ENCODE measurements at regions not wholly inside any gene's neighbourhood (a gene's known extent, or its start where the extent isn't known, plus 50 kb on each side); places are given as distances from the start of the nearest gene placed in this dataset.

GRCh38 chr7:41238851-41239331 is 464.0 kb downstream of the INHBA start:
- Histone ChIP-seq H3K14ac (ENCODE audit: low read length in 2 of 2) (no peak overlapping the region), H3K36me3 (ENCODE audit: control insufficient read depth in 1 of 2, insufficient read depth in 2 of 2, low read depth in 1 of 2, low read length in 2 of 2) (no peaks in the 10 kb centered on the region), H3K9me3 (ENCODE audit: control insufficient read depth, low read length) (no peaks in the 10 kb centered on the region), H3K18ac (ENCODE audit: low read depth in 1 of 2, low read length in 2 of 2) (no peak overlapping the region), H3K4me3 (ENCODE audit: insufficient read depth in 1 of 2, low read depth in 1 of 2, low read length in 2 of 2) (no peak overlapping the region), H3K4me2 (ENCODE audit: low read length, poor library complexity, severe bottlenecking) (no peak overlapping the region), H2BK5ac (ENCODE audit: low read depth, low read length, poor library complexity, severe bottlenecking) (no peak overlapping the region), H3K4ac (ENCODE audit: low read depth in 1 of 2, low read length in 2 of 2) (no peak overlapping the region), H3K27me3 (ENCODE audit: control insufficient read depth in 1 of 2, insufficient read depth in 1 of 2, low read length in 2 of 2) (no peaks in the 10 kb centered on the region), H3K27ac (ENCODE audit: low read length, poor library complexity, severe bottlenecking) (peak overlapping the region; percentile 0), H3K79me1 (replicated peaks; ENCODE audit: low read length, poor library complexity, severe bottlenecking) (no peaks in the 10 kb centered on the region), H2BK15ac (ENCODE audit: low read depth, poor library complexity, severe bottlenecking) (no peak overlapping the region), H3K9ac (ENCODE audit: low read length) (no peak overlapping the region), H3K23ac (ENCODE audit: low read length in 2 of 2) (no peak overlapping the region), H3K4me1 (ENCODE audit: control insufficient read depth, insufficient read depth, low read depth, low read length) (no peaks in the 10 kb centered on the region), H4K91ac (ENCODE audit: low read length) (no peak overlapping the region), H2BK12ac (ENCODE audit: low read length in 2 of 2) (no peak overlapping the region), H4K8ac (ENCODE audit: low read length) (no peak overlapping the region), H2AFZ (ENCODE audit: low read depth, low read length) (no peak overlapping the region), H2AK5ac (ENCODE audit: low read length, severe bottlenecking) (no peak overlapping the region), H2BK120ac (ENCODE audit: low read depth, low read length) (no peak overlapping the region)
- no CpG with 5 or more reads among the region's 1 CpG for WGBS
- no peak for DNase-seq

GRCh38 chr7:41237956-41238355 is 464.9 kb downstream of the INHBA start:
- Histone ChIP-seq H4K8ac (ENCODE audit: low read length) (no peak overlapping the region), H3K4ac (ENCODE audit: low read depth in 1 of 2, low read length in 2 of 2) (no peak overlapping the region), H2AK5ac (ENCODE audit: low read length, severe bottlenecking) (no peak overlapping the region), H2BK120ac (ENCODE audit: low read depth, low read length) (no peak overlapping the region), H3K27ac (ENCODE audit: low read length, poor library complexity, severe bottlenecking) (no peak overlapping the region), H3K36me3 (ENCODE audit: control insufficient read depth in 1 of 2, insufficient read depth in 2 of 2, low read depth in 1 of 2, low read length in 2 of 2) (no peaks in the 10 kb centered on the region), H3K9me3 (ENCODE audit: control insufficient read depth, low read length) (no peaks in the 10 kb centered on the region), H2BK12ac (ENCODE audit: low read length in 2 of 2) (no peak overlapping the region), H3K14ac (ENCODE audit: low read length in 2 of 2) (no peak overlapping the region), H2BK5ac (ENCODE audit: low read depth, low read length, poor library complexity, severe bottlenecking) (no peak overlapping the region), H2BK15ac (ENCODE audit: low read depth, poor library complexity, severe bottlenecking) (no peak overlapping the region), H4K91ac (ENCODE audit: low read length) (no peak overlapping the region), H3K79me1 (replicated peaks; ENCODE audit: low read length, poor library complexity, severe bottlenecking) (no peaks in the 10 kb centered on the region), H3K9ac (ENCODE audit: low read length) (no peak overlapping the region), H3K27me3 (ENCODE audit: control insufficient read depth in 1 of 2, insufficient read depth in 1 of 2, low read length in 2 of 2) (no peaks in the 10 kb centered on the region), H3K4me3 (ENCODE audit: insufficient read depth in 1 of 2, low read depth in 1 of 2, low read length in 2 of 2) (no peak overlapping the region), H3K18ac (ENCODE audit: low read depth in 1 of 2, low read length in 2 of 2) (peak overlapping the region in 1 of 2 experiments; percentile 65), H3K4me1 (ENCODE audit: control insufficient read depth, insufficient read depth, low read depth, low read length) (no peaks in the 10 kb centered on the region), H3K23ac (ENCODE audit: low read length in 2 of 2) (no peak overlapping the region), H3K4me2 (ENCODE audit: low read length, poor library complexity, severe bottlenecking) (no peak overlapping the region), H2AFZ (ENCODE audit: low read depth, low read length) (no peak overlapping the region)
- 92% methylated on average over 2 of the region's 4 CpGs for WGBS
- no peak for DNase-seq

GRCh38 chr7:41232086-41232485 is 470.8 kb downstream of the INHBA start:
- H3K4me2 ChIP-seq (ENCODE audit: low read length, poor library complexity, severe bottlenecking): no peak overlapping the region
- no peak overlapping the region for H3K4ac ChIP-seq (ENCODE audit: low read depth in 1 of 2, low read length in 2 of 2)
- no peak overlapping the region for H2BK120ac ChIP-seq (ENCODE audit: low read depth, low read length)
- no peak overlapping the region for H3K18ac ChIP-seq (ENCODE audit: low read depth in 1 of 2, low read length in 2 of 2)
- no peak overlapping the region for H2BK12ac ChIP-seq (ENCODE audit: low read length in 2 of 2)
- peak overlapping the region; percentile 36 for H3K9ac ChIP-seq (ENCODE audit: low read length)
- H3K4me1 ChIP-seq (ENCODE audit: control insufficient read depth, insufficient read depth, low read depth, low read length): no peaks in the 10 kb centered on the region
- H3K4me3 ChIP-seq (ENCODE audit: insufficient read depth in 1 of 2, low read depth in 1 of 2, low read length in 2 of 2): no peak overlapping the region
- peaks cover 17% of the 10 kb centered on the region for H3K9me3 ChIP-seq (ENCODE audit: control insufficient read depth, low read length)
- H2AFZ ChIP-seq (ENCODE audit: low read depth, low read length): no peak overlapping the region
- 96% methylated on average over 2 of the region's 2 CpGs for WGBS
- no peak overlapping the region for H4K8ac ChIP-seq (ENCODE audit: low read length)
- H2AK5ac ChIP-seq (ENCODE audit: low read length, severe bottlenecking): no peak overlapping the region
- no peak overlapping the region for H3K27ac ChIP-seq (ENCODE audit: low read length, poor library complexity, severe bottlenecking)
- no peaks in the 10 kb centered on the region for H3K27me3 ChIP-seq (ENCODE audit: control insufficient read depth in 1 of 2, insufficient read depth in 1 of 2, low read length in 2 of 2)
- H3K14ac ChIP-seq (ENCODE audit: low read length in 2 of 2): no peak overlapping the region
- no peak overlapping the region for H4K91ac ChIP-seq (ENCODE audit: low read length)
- H3K79me1 ChIP-seq (replicated peaks; ENCODE audit: low read length, poor library complexity, severe bottlenecking): no peaks in the 10 kb centered on the region
- H3K36me3 ChIP-seq (ENCODE audit: control insufficient read depth in 1 of 2, insufficient read depth in 2 of 2, low read depth in 1 of 2, low read length in 2 of 2): peaks cover 0 to 5% of the 10 kb centered on the region in 2 experiments
- no peak overlapping the region for H2BK5ac ChIP-seq (ENCODE audit: low read depth, low read length, poor library complexity, severe bottlenecking)
- no peak overlapping the region for H3K23ac ChIP-seq (ENCODE audit: low read length in 2 of 2)
- H2BK15ac ChIP-seq (ENCODE audit: low read depth, poor library complexity, severe bottlenecking): no peak overlapping the region
- DNase-seq: no peak

- H3K4me3 ChIP-seq (ENCODE audit: insufficient read depth in 1 of 2, low read depth in 1 of 2, low read length in 2 of 2): no peak overlapping the region
- H4K91ac ChIP-seq (ENCODE audit: low read length): no peak overlapping the region
- no peak overlapping the region for H2AK5ac ChIP-seq (ENCODE audit: low read length, severe bottlenecking)
- H2BK5ac ChIP-seq (ENCODE audit: low read depth, low read length, poor library complexity, severe bottlenecking): no peak overlapping the region
- no peak overlapping the region for H3K4me2 ChIP-seq (ENCODE audit: low read length, poor library complexity, severe bottlenecking)
- no peak overlapping the region for H4K8ac ChIP-seq (ENCODE audit: low read length)
- DNase-seq: peak; percentile 32
- no peaks in the 10 kb centered on the region for H3K79me1 ChIP-seq (replicated peaks; ENCODE audit: low read length, poor library complexity, severe bottlenecking)
- no peak overlapping the region for H3K18ac ChIP-seq (ENCODE audit: low read depth in 1 of 2, low read length in 2 of 2)
- H3K14ac ChIP-seq (ENCODE audit: low read length in 2 of 2): no peak overlapping the region
- no peak overlapping the region for H2BK12ac ChIP-seq (ENCODE audit: low read length in 2 of 2)
- no peak overlapping the region for H2AFZ ChIP-seq (ENCODE audit: low read depth, low read length)
- WGBS: 80% methylated on average over 6 of the region's 6 CpGs
- H3K9ac ChIP-seq (ENCODE audit: low read length): no peak overlapping the region
- no peak overlapping the region for H2BK15ac ChIP-seq (ENCODE audit: low read depth, poor library complexity, severe bottlenecking)
- no peak overlapping the region for H3K23ac ChIP-seq (ENCODE audit: low read length in 2 of 2)
- no peaks in the 10 kb centered on the region for H3K4me1 ChIP-seq (ENCODE audit: control insufficient read depth, insufficient read depth, low read depth, low read length)
- no peak overlapping the region for H3K27ac ChIP-seq (ENCODE audit: low read length, poor library complexity, severe bottlenecking)
- H3K36me3 ChIP-seq (ENCODE audit: control insufficient read depth in 1 of 2, insufficient read depth in 2 of 2, low read depth in 1 of 2, low read length in 2 of 2): no peaks in the 10 kb centered on the region
- H2BK120ac ChIP-seq (ENCODE audit: low read depth, low read length): no peak overlapping the region
- H3K27me3 ChIP-seq (ENCODE audit: control insufficient read depth in 1 of 2, insufficient read depth in 1 of 2, low read length in 2 of 2): no peaks in the 10 kb centered on the region
- H3K4ac ChIP-seq (ENCODE audit: low read depth in 1 of 2, low read length in 2 of 2): no peak overlapping the region
- peaks cover 6% of the 10 kb centered on the region for H3K9me3 ChIP-seq (ENCODE audit: control insufficient read depth, low read length)
Observed at GRCh38 chr7:41224063-41224763, 478.7 kb downstream of the INHBA start.

All from mesenchymal stem cell (in vitro differentiated cells and primary cell).